Body of pancreas (tissue), 4 donors: ENCODE measurements at regions not wholly inside any gene's neighbourhood (a gene's known extent, or its start where the extent isn't known, plus 50 kb on each side); places are given as distances from the start of the nearest gene placed in this dataset.

Experiments used
- POLR2A ChIP-seq, 3 donors: fragments of 450-650 bp; IDR thresholded peaks; one replicate each; pipeline ENCODE4 v1.6.1; 2016; ENCODE audit warnings: antibody characterized with exemption in 3 of 3, mild to moderate bottlenecking in 2 of 3
- TF ChIP-seq, protein P1 (sequence below), 7 experiments: fragments of 450-650 bp in 4 of 7; fragments of 200-600 bp in 3 of 7; sonication (generic) in 3 of 7; IDR thresholded peaks; one replicate each; pipeline ENCODE4 v1.5.1; 2016 to 2019; ENCODE audit warnings: antibody characterized with exemption in 7 of 7

DNA sequence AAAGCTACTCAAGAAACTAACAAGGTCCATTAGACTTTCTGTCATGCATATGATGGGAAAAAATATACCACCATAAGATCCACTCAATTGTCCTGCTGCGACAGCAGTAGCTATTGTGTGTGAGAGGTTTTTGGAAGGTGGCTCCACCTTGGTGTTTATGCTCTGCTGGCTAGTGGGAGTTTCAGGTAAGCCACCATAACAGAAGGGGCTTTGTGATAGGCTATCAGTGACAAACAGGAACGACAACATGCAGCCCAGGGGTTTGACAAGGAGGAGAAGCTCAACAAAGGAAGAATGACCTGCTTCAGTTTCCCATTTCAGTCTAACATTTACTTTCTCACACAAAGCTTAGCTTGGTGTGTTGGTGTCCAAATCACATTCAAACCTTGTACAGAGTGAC is 182.6 kb downstream of the ATOH1 start:
- TF ChIP-seq, protein P1, sequence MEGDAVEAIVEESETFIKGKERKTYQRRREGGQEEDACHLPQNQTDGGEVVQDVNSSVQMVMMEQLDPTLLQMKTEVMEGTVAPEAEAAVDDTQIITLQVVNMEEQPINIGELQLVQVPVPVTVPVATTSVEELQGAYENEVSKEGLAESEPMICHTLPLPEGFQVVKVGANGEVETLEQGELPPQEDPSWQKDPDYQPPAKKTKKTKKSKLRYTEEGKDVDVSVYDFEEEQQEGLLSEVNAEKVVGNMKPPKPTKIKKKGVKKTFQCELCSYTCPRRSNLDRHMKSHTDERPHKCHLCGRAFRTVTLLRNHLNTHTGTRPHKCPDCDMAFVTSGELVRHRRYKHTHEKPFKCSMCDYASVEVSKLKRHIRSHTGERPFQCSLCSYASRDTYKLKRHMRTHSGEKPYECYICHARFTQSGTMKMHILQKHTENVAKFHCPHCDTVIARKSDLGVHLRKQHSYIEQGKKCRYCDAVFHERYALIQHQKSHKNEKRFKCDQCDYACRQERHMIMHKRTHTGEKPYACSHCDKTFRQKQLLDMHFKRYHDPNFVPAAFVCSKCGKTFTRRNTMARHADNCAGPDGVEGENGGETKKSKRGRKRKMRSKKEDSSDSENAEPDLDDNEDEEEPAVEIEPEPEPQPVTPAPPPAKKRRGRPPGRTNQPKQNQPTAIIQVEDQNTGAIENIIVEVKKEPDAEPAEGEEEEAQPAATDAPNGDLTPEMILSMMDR (IDR thresholded peaks at IDR 0.05): no peak
- no peak for TF ChIP-seq POLR2A (IDR thresholded peaks at IDR 0.05)
